NB4 (cell line): ENCODE measurements at regions not wholly inside any gene's neighbourhood (a gene's known extent, or its start where the extent isn't known, plus 50 kb on each side); places are given as distances from the start of the nearest gene placed in this dataset.

Experiments used
- POLR2A ChIP-seq: IDR thresholded peaks from 2 replicates; pipeline ENCODE4 v1.6.1; 2011; ENCODE audit warnings: mild to moderate bottlenecking; ENCODE audit not compliant: insufficient read length; ENCODE audit errors: extremely low read depth
- TF ChIP-seq, protein P1 (sequence below): IDR thresholded peaks from one replicate; pipeline ENCODE4 v1.5.1; 2012; ENCODE audit warnings: low read depth, low read length

GRCh38 chr9:99405359-99405758 is 183.3 kb downstream of the SEC61B start:
- no peak for TF ChIP-seq POLR2A
- TF ChIP-seq, protein P1, sequence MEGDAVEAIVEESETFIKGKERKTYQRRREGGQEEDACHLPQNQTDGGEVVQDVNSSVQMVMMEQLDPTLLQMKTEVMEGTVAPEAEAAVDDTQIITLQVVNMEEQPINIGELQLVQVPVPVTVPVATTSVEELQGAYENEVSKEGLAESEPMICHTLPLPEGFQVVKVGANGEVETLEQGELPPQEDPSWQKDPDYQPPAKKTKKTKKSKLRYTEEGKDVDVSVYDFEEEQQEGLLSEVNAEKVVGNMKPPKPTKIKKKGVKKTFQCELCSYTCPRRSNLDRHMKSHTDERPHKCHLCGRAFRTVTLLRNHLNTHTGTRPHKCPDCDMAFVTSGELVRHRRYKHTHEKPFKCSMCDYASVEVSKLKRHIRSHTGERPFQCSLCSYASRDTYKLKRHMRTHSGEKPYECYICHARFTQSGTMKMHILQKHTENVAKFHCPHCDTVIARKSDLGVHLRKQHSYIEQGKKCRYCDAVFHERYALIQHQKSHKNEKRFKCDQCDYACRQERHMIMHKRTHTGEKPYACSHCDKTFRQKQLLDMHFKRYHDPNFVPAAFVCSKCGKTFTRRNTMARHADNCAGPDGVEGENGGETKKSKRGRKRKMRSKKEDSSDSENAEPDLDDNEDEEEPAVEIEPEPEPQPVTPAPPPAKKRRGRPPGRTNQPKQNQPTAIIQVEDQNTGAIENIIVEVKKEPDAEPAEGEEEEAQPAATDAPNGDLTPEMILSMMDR, result no peak
